ENCODE measurements at regions not wholly inside any gene's neighbourhood (a gene's known extent, or its start where the extent isn't known, plus 50 kb on each side); places are given as distances from the start of the nearest gene placed in this dataset.

GRCh38 chr1:106659490-106660244 is 396.8 kb upstream of the PRMT6 start:
- TF ChIP-seq, protein P1, sequence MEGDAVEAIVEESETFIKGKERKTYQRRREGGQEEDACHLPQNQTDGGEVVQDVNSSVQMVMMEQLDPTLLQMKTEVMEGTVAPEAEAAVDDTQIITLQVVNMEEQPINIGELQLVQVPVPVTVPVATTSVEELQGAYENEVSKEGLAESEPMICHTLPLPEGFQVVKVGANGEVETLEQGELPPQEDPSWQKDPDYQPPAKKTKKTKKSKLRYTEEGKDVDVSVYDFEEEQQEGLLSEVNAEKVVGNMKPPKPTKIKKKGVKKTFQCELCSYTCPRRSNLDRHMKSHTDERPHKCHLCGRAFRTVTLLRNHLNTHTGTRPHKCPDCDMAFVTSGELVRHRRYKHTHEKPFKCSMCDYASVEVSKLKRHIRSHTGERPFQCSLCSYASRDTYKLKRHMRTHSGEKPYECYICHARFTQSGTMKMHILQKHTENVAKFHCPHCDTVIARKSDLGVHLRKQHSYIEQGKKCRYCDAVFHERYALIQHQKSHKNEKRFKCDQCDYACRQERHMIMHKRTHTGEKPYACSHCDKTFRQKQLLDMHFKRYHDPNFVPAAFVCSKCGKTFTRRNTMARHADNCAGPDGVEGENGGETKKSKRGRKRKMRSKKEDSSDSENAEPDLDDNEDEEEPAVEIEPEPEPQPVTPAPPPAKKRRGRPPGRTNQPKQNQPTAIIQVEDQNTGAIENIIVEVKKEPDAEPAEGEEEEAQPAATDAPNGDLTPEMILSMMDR (conservative IDR thresholded peaks at IDR 0.05; ENCODE audit: low read length), result no peak
- TF ChIP-seq EZH2phosphoT487 (IDR thresholded peaks at IDR 0.05; ENCODE audit: borderline replicate concordance, low read depth, low read length), result no peak

All from OCI-LY7 (cell line).